PC-9 (cell line): ENCODE measurements at regions not wholly inside any gene's neighbourhood (a gene's known extent, or its start where the extent isn't known, plus 50 kb on each side); places are given as distances from the start of the nearest gene placed in this dataset.
A peak's percentile ranks its signal among the peaks of the same experiment; 100 is the strongest.

ENCODE experiments used
- BruUV-seq: library from RNA; stranded (reverse); fragments of 400-500 nt; replicated peaks from 2 replicates; lab custom pipeline; 2021; lab: Mats Ljungman, UMichigan
- CTCF ChIA-PET: fragments of 300-600 bp; sonication (Branson Sonifier 250); formaldehyde crosslinking; loops from one replicate; lab custom pipeline; 2022; ENCODE audit warnings: antibody characterized with exemption; lab: Charles Lee
- POLR2A ChIA-PET: fragments of 300-600 bp; sonication (Branson Sonifier 250); formaldehyde crosslinking; loops from one replicate; lab custom pipeline; 2022; ENCODE audit warnings: antibody characterized with exemption; ENCODE audit not compliant: unreplicated experiment; lab: Charles Lee
- DNase-seq, 2 experiments: peaks; one replicate each; pipeline versions ENCODE4 v3.0.0 to v3.0.0-alpha.2; 2015 to 2022; ENCODE audit warnings: mixed read lengths in 1 of 2
- H2AFZ ChIP-seq: fragments of 200-600 bp; sonication (generic); 2 replicates; pipeline ENCODE4 v1.8.1; 2017; ENCODE audit warnings: antibody characterized with exemption
- H3F3A ChIP-seq: fragments of 200-600 bp; sonication (generic); 2 replicates; pipeline ENCODE4 v1.8.1; 2017; ENCODE audit warnings: antibody characterized with exemption, mild to moderate bottlenecking, low read depth; ENCODE audit not compliant: insufficient read depth
- H3K27ac ChIP-seq: fragments of 200-600 bp; sonication (generic); 2 replicates; pipeline ENCODE4 v1.6.1; 2016; ENCODE audit warnings: mixed run types
- H3K27me3 ChIP-seq: fragments of 200-600 bp; sonication (generic); 2 replicates; pipeline ENCODE4 v1.6.1; 2016; ENCODE audit warnings: low read depth, mixed run types; ENCODE audit not compliant: insufficient read depth
- H3K36me3 ChIP-seq: fragments of 200-600 bp; sonication (generic); 2 replicates; pipeline ENCODE4 v1.6.1; 2016; ENCODE audit warnings: low read depth, mixed run types
- H3K4me1 ChIP-seq: fragments of 200-600 bp; sonication (generic); replicated peaks from 2 replicates; pipeline ENCODE4 v1.6.1; 2016; ENCODE audit warnings: mixed run types; ENCODE audit not compliant: insufficient read depth
- H3K4me2 ChIP-seq: fragments of 200-600 bp; sonication (generic); 2 replicates; pipeline ENCODE4 v1.6.1; 2017; ENCODE audit warnings: mixed run types
- H3K4me3 ChIP-seq: fragments of 200-600 bp; sonication (generic); 2 replicates; pipeline ENCODE4 v1.6.1; 2016; ENCODE audit warnings: mixed run types
- H3K79me2 ChIP-seq: fragments of 200-600 bp; sonication (generic); 2 replicates; pipeline ENCODE4 v1.6.1; 2017; ENCODE audit warnings: low read depth, mixed run types
- H3K9me2 ChIP-seq: fragments of 200-600 bp; sonication (generic); 2 replicates; pipeline ENCODE4 v1.8.1; 2017; ENCODE audit warnings: mild to moderate bottlenecking; ENCODE audit not compliant: insufficient read depth
- H3K9me3 ChIP-seq: fragments of 200-600 bp; sonication (generic); 2 replicates; pipeline ENCODE4 v1.8.1; 2016; ENCODE audit warnings: low read depth; ENCODE audit not compliant: insufficient read depth
- H4K20me1 ChIP-seq: fragments of 200-600 bp; sonication (generic); 2 replicates; pipeline ENCODE4 v1.8.1; 2017; ENCODE audit not compliant: insufficient read depth
- CTCF ChIP-seq: fragments of 200-600 bp; sonication (generic); conservative IDR thresholded peaks from 2 replicates; pipeline ENCODE4 v1.6.1; 2017; ENCODE audit warnings: mixed run types, antibody characterized with exemption, mild to moderate bottlenecking, moderate library complexity
- EZH2 ChIP-seq: fragments of 200-600 bp; sonication (generic); IDR thresholded peaks from 2 replicates; pipeline ENCODE4 v1.8.0; 2017; ENCODE audit warnings: antibody characterized with exemption, low read depth
- intact Hi-C: fragments of 100-400 bp; cut with micrococcal nuclease; formaldehyde crosslinking; loops from one replicate; pipeline ENCODE4 v1.10.0; 2022; ENCODE audit not compliant: unreplicated experiment

GRCh38 chr18:70450426-70451253 lies 161.8 kb downstream of the SOCS6 start:
- no peaks in the 10 kb centered on the region for H3K79me2 ChIP-seq
- H4K20me1 ChIP-seq: no peaks in the 10 kb centered on the region
- H3K4me2 ChIP-seq: no peak overlapping the region
- no TSS peak for BruUV-seq
- TF ChIP-seq EZH2: no peak
- peak; percentile 77 for TF ChIP-seq CTCF
- no peaks in the 10 kb centered on the region for H3K4me1 ChIP-seq
- H2AFZ ChIP-seq: no peak overlapping the region
- no peaks in the 10 kb centered on the region for H3K36me3 ChIP-seq
- POLR2A ChIA-PET: no interaction called here
- no peaks in the 10 kb centered on the region for H3K27me3 ChIP-seq
- no peaks in the 10 kb centered on the region for H3K9me2 ChIP-seq
- no peak overlapping the region for H3K4me3 ChIP-seq
- H3K9me3 ChIP-seq: no peaks in the 10 kb centered on the region
- H3K27ac ChIP-seq: no peak overlapping the region
- intact Hi-C loops: loop anchor here (1.0 to 5.0 kb wide), 3 partner anchors 256 to 1603 kb away; no protein-coding TSS in a partner anchor
- DNase-seq: no peak
- CTCF ChIA-PET: interaction anchor here (0.7 to 1.0 kb wide), 3 partner anchors 16 to 237 kb away, joined by 3 to 8 read pairs (median 5); no protein-coding TSS in a partner anchor
- no peaks in the 10 kb centered on the region for H3F3A ChIP-seq

GRCh38 chr18:70448588-70448987 lies 159.7 kb downstream of the SOCS6 start:
- POLR2A ChIA-PET: no interaction called here
- H3K4me2 ChIP-seq: no peak overlapping the region
- H4K20me1 ChIP-seq: no peaks in the 10 kb centered on the region
- no peaks in the 10 kb centered on the region for H3F3A ChIP-seq
- TF ChIP-seq CTCF (no peak), EZH2 (no peak)
- no peaks in the 10 kb centered on the region for H3K27me3 ChIP-seq
- DNase-seq: no peak
- peaks cover 2% of the 10 kb centered on the region; the same call in 1 of the 2 replicates for H3K9me3 ChIP-seq
- H2AFZ ChIP-seq: no peak overlapping the region
- H3K4me3 ChIP-seq: no peak overlapping the region
- no TSS peak for BruUV-seq
- no peaks in the 10 kb centered on the region for H3K4me1 ChIP-seq
- intact Hi-C loops: no loop called here
- no peak overlapping the region for H3K27ac ChIP-seq
- CTCF ChIA-PET: interaction anchor here (0.6 kb wide), 1 partner anchor 134 kb away, joined by 5 read pairs; no protein-coding TSS in a partner anchor
- no peaks in the 10 kb centered on the region for H3K36me3 ChIP-seq
- no peaks in the 10 kb centered on the region for H3K79me2 ChIP-seq
- no peaks in the 10 kb centered on the region for H3K9me2 ChIP-seq

GRCh38 chr18:70446063-70446462 lies 157.2 kb downstream of the SOCS6 start:
- intact Hi-C loops: no loop called here
- no peak overlapping the region for H2AFZ ChIP-seq

More at GRCh38 chr18:70446063-70446462, 157.2 kb downstream of the SOCS6 start:
- POLR2A ChIA-PET: interaction anchor here (0.6 kb wide), 1 partner anchor 1522 kb away, joined by 5 read pairs; no protein-coding TSS in a partner anchor
- no TSS peak for BruUV-seq
- Histone ChIP-seq H3F3A (no peaks in the 10 kb centered on the region), H4K20me1 (no peaks in the 10 kb centered on the region), H3K27ac (no peak overlapping the region), H3K36me3 (no peaks in the 10 kb centered on the region), H3K4me3 (no peak overlapping the region), H3K4me1 (no peaks in the 10 kb centered on the region), H3K9me3 (peaks cover 19% of the 10 kb centered on the region), H3K79me2 (no peaks in the 10 kb centered on the region), H3K4me2 (no peak overlapping the region), H3K27me3 (no peaks in the 10 kb centered on the region), H3K9me2 (no peaks in the 10 kb centered on the region)
- no peak for DNase-seq
- CTCF ChIA-PET: no interaction called here
- no peak for TF ChIP-seq CTCF
- no peak for TF ChIP-seq EZH2
